ENCODE measurements at regions not wholly inside any gene's neighbourhood (a gene's known extent, or its start where the extent isn't known, plus 50 kb on each side); places are given as distances from the start of the nearest gene placed in this dataset.
"Not testable (repeated sequence)": the region's sequence is repeated elsewhere in the genome, so short reads cannot be mapped to it uniquely, and the experiment has no call there.

- H3K27me3 ChIP-seq (ENCODE audit: control insufficient read depth, insufficient read depth, low read length, poor library complexity, severe bottlenecking); H3K27me3 Mint-ChIP-seq (ENCODE audit: insufficient read depth); DNase-seq; H3K27ac Mint-ChIP-seq; H3K9ac ChIP-seq (ENCODE audit: extremely low read depth, low read length, poor library complexity, severe bottlenecking); H3K4me1 Mint-ChIP-seq; H3K4me3 ChIP-seq (ENCODE audit: low read length); H3K4me1 ChIP-seq (ENCODE audit: control insufficient read depth, insufficient read depth, low read length); H3K27ac ChIP-seq (ENCODE audit: low read depth, low read length); H3K4me3 Mint-ChIP-seq: not testable (repeated sequence)
- H3K9me3 Mint-ChIP-seq = peaks cover 20% of the 10 kb centered on the region
- Histone ChIP-seq H3K36me3 (ENCODE audit: control insufficient read depth, insufficient read depth, low read length) (peaks cover 33% of the 10 kb centered on the region), H3K9me3 (ENCODE audit: control insufficient read depth, low read length) (peaks cover 18% of the 10 kb centered on the region)
- 92% methylated on average over 1 of the region's 4 CpGs; no CpG with 5 or more reads in 1 of the 2 experiments for WGBS, 2 experiments (ENCODE audit: insufficient coverage in 1 of 2, insufficient read length in 1 of 2)
- peaks cover 54% of the 10 kb centered on the region for H3K36me3 Mint-ChIP-seq (ENCODE audit: low read depth)
Observed at GRCh38 chr7:128579843-128580242, 92.2 kb upstream of the GARIN1A start.

DNA sequence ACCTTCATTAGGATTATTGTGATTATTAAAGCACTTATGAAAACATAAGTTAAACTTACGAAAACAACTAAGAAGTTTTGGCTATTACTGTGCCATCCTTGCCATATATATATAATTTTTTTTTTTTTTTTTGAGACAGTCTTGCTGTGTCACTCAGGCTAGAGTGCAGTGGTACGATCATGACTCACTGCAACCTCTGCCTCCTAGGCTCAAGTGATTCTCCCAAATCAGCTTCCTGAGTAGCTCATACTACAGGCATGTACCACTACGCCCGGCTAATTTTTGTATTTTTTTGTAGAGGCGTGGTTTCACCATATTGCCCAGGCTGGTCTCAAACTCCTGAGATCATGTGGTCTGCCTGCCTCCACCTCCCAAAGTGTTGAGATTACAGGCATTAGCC is 91.0 kb upstream of the GARIN1A start:
- not testable (repeated sequence) for H3K4me3 Mint-ChIP-seq, DNase-seq

GRCh38 chr7:128581825-128582561 is 90.1 kb upstream of the GARIN1A start:
- H3K36me3 Mint-ChIP-seq (ENCODE audit: low read depth) = peaks cover 53% of the 10 kb centered on the region
- H3K27me3 ChIP-seq (ENCODE audit: control insufficient read depth, insufficient read depth, low read length, poor library complexity, severe bottlenecking); H3K27me3 Mint-ChIP-seq (ENCODE audit: insufficient read depth); H3K9ac ChIP-seq (ENCODE audit: extremely low read depth, low read length, poor library complexity, severe bottlenecking); H3K27ac ChIP-seq (ENCODE audit: low read depth, low read length); DNase-seq; H3K4me3 ChIP-seq (ENCODE audit: low read length); H3K27ac Mint-ChIP-seq; H3K4me1 Mint-ChIP-seq; H3K9me3 Mint-ChIP-seq; H3K9me3 ChIP-seq (ENCODE audit: control insufficient read depth, low read length); H3K4me1 ChIP-seq (ENCODE audit: control insufficient read depth, insufficient read depth, low read length); H3K4me3 Mint-ChIP-seq: not testable (repeated sequence)
- no CpG with 5 or more reads among the region's 2 CpGs for WGBS, 2 experiments (ENCODE audit: insufficient coverage in 1 of 2, insufficient read length in 1 of 2)
- peaks cover 36% of the 10 kb centered on the region for H3K36me3 ChIP-seq (ENCODE audit: control insufficient read depth, insufficient read depth, low read length)

More for the DNA sequence above, 91.0 kb upstream of the GARIN1A start:
- H3K27me3 Mint-ChIP-seq (ENCODE audit: insufficient read depth); H3K4me3 ChIP-seq (ENCODE audit: low read length); H3K9ac ChIP-seq (ENCODE audit: extremely low read depth, low read length, poor library complexity, severe bottlenecking); H3K27ac ChIP-seq (ENCODE audit: low read depth, low read length); H3K9me3 ChIP-seq (ENCODE audit: control insufficient read depth, low read length); H3K9me3 Mint-ChIP-seq; H3K4me1 ChIP-seq (ENCODE audit: control insufficient read depth, insufficient read depth, low read length); H3K27me3 ChIP-seq (ENCODE audit: control insufficient read depth, insufficient read depth, low read length, poor library complexity, severe bottlenecking); H3K4me1 Mint-ChIP-seq; H3K27ac Mint-ChIP-seq: not testable (repeated sequence)
- WGBS, 2 experiments (ENCODE audit: insufficient coverage in 1 of 2, insufficient read length in 1 of 2) = 95 to 100% methylated on average over 1 to 3 of the region's 5 CpGs
- H3K36me3 ChIP-seq (ENCODE audit: control insufficient read depth, insufficient read depth, low read length) = peaks cover 33% of the 10 kb centered on the region
- H3K36me3 Mint-ChIP-seq (ENCODE audit: low read depth) = peaks cover 47% of the 10 kb centered on the region

DNA sequence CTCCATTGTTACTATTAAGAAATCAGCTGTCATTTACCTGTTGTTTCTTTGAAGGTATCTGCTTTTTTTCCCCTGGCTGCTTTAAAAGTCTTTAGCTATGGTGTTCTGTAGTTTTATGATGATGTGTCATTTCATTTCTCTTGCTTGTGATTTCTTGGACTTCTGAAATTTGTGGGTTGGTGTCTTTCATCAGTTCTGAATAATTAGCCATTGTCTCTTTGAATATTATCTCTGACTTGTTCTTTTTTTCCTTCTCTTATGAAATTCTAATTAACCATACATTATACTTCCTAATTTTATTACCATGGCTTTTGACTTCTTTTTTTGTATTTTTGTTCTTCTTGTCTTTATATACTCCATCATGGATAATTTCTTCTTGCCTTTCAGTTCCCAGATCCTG is 85.4 kb upstream of the GARIN1A start:
- not testable (repeated sequence) for H3K27me3 ChIP-seq (ENCODE audit: control insufficient read depth, insufficient read depth, low read length, poor library complexity, severe bottlenecking); DNase-seq; H3K4me1 Mint-ChIP-seq; H3K4me1 ChIP-seq (ENCODE audit: control insufficient read depth, insufficient read depth, low read length); H3K27ac Mint-ChIP-seq; H3K9me3 Mint-ChIP-seq; H3K9ac ChIP-seq (ENCODE audit: extremely low read depth, low read length, poor library complexity, severe bottlenecking); H3K4me3 Mint-ChIP-seq; H3K9me3 ChIP-seq (ENCODE audit: control insufficient read depth, low read length); H3K4me3 ChIP-seq (ENCODE audit: low read length); H3K27me3 Mint-ChIP-seq (ENCODE audit: insufficient read depth); H3K27ac ChIP-seq (ENCODE audit: low read depth, low read length)
- H3K36me3 Mint-ChIP-seq (ENCODE audit: low read depth) = peaks cover 49% of the 10 kb centered on the region
- peaks cover 36% of the 10 kb centered on the region for H3K36me3 ChIP-seq (ENCODE audit: control insufficient read depth, insufficient read depth, low read length)

GRCh38 chr7:128591705-128592104 is 80.4 kb upstream of the GARIN1A start:
- no peak overlapping the region for H3K27ac Mint-ChIP-seq
- H3K4me3 ChIP-seq (ENCODE audit: low read length) = no peak overlapping the region
- TF ChIP-seq, protein P1, sequence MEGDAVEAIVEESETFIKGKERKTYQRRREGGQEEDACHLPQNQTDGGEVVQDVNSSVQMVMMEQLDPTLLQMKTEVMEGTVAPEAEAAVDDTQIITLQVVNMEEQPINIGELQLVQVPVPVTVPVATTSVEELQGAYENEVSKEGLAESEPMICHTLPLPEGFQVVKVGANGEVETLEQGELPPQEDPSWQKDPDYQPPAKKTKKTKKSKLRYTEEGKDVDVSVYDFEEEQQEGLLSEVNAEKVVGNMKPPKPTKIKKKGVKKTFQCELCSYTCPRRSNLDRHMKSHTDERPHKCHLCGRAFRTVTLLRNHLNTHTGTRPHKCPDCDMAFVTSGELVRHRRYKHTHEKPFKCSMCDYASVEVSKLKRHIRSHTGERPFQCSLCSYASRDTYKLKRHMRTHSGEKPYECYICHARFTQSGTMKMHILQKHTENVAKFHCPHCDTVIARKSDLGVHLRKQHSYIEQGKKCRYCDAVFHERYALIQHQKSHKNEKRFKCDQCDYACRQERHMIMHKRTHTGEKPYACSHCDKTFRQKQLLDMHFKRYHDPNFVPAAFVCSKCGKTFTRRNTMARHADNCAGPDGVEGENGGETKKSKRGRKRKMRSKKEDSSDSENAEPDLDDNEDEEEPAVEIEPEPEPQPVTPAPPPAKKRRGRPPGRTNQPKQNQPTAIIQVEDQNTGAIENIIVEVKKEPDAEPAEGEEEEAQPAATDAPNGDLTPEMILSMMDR (conservative IDR thresholded peaks at IDR 0.05) = no peak
- no peaks in the 10 kb centered on the region for H3K27me3 ChIP-seq (ENCODE audit: control insufficient read depth, insufficient read depth, low read length, poor library complexity, severe bottlenecking)
- no peak overlapping the region for H3K4me3 Mint-ChIP-seq
- no peaks in the 10 kb centered on the region for H3K9me3 Mint-ChIP-seq
- peaks cover 4% of the 10 kb centered on the region for H3K4me1 Mint-ChIP-seq
- H3K4me1 ChIP-seq (ENCODE audit: control insufficient read depth, insufficient read depth, low read length) = no peaks in the 10 kb centered on the region
- H3K36me3 ChIP-seq (ENCODE audit: control insufficient read depth, insufficient read depth, low read length) = peaks cover 50% of the 10 kb centered on the region
- WGBS, 2 experiments (ENCODE audit: insufficient coverage in 1 of 2, insufficient read length in 1 of 2) = 90 to 100% methylated on average over 4 to 5 of the region's 5 CpGs
- peaks cover 60% of the 10 kb centered on the region for H3K36me3 Mint-ChIP-seq (ENCODE audit: low read depth)
- no peak overlapping the region for H3K9ac ChIP-seq (ENCODE audit: extremely low read depth, low read length, poor library complexity, severe bottlenecking)
- H3K9me3 ChIP-seq (ENCODE audit: control insufficient read depth, low read length) = no peaks in the 10 kb centered on the region
- H3K27ac ChIP-seq (ENCODE audit: low read depth, low read length) = no peak overlapping the region
- no peaks in the 10 kb centered on the region for H3K27me3 Mint-ChIP-seq (ENCODE audit: insufficient read depth)
- no peak for DNase-seq

GRCh38 chr7:128592209-128592608 is 79.9 kb upstream of the GARIN1A start:
- H3K27ac Mint-ChIP-seq; H3K4me1 Mint-ChIP-seq; H3K9ac ChIP-seq (ENCODE audit: extremely low read depth, low read length, poor library complexity, severe bottlenecking); H3K4me1 ChIP-seq (ENCODE audit: control insufficient read depth, insufficient read depth, low read length); H3K27me3 ChIP-seq (ENCODE audit: control insufficient read depth, insufficient read depth, low read length, poor library complexity, severe bottlenecking); H3K27me3 Mint-ChIP-seq (ENCODE audit: insufficient read depth); H3K9me3 Mint-ChIP-seq; H3K4me3 ChIP-seq (ENCODE audit: low read length); H3K9me3 ChIP-seq (ENCODE audit: control insufficient read depth, low read length); DNase-seq; H3K4me3 Mint-ChIP-seq; H3K27ac ChIP-seq (ENCODE audit: low read depth, low read length): not testable (repeated sequence)
- H3K36me3 ChIP-seq (ENCODE audit: control insufficient read depth, insufficient read depth, low read length) = peaks cover 50% of the 10 kb centered on the region
- H3K36me3 Mint-ChIP-seq (ENCODE audit: low read depth) = peaks cover 61% of the 10 kb centered on the region
- 100% methylated on average over 2 of the region's 3 CpGs; no CpG with 5 or more reads in 1 of the 2 experiments for WGBS, 2 experiments (ENCODE audit: insufficient coverage in 1 of 2, insufficient read length in 1 of 2)

Data from endodermal cell (in vitro differentiated cells).